Pancreas (tissue), 10 donors: ENCODE measurements at regions not wholly inside any gene's neighbourhood (a gene's known extent, or its start where the extent isn't known, plus 50 kb on each side); places are given as distances from the start of the nearest gene placed in this dataset.

ENCODE experiments used
- ATAC-seq, 4 donors: fragments of 200-7000 bp; cut with Tn5 transposase; one replicate each; pipeline versions ENCODE4 v1.8.0 to v1.9.1; 2020; ENCODE audit warnings: mild to moderate bottlenecking in 4 of 4, moderate library complexity in 4 of 4
- DNase-seq, 6 donors: peaks; one replicate each; pipeline ENCODE4 v3.0.0-alpha.2; 2020
- FAIRE-seq: peaks from 2 replicates; lab custom pipeline; 2012; peaks lifted over from hg19 to GRCh38; lab: Jason Lieb, UNC
- H3K27ac ChIP-seq, 4 donors: fragments of 200-600 bp; sonication (generic); 1 replicate in 3 of 4; 2 replicates in 1 of 4; pipeline versions ENCODE4 v1.5.0 to v1.8.0; 2020
- H3K27me3 ChIP-seq, 4 donors: fragments of 200-600 bp; one replicate each; pipeline ENCODE4 v1.8.0; 2021
- H3K36me3 ChIP-seq, 3 donors: fragments of 200-600 bp; sonication (generic) in 1 of 3; one replicate each; pipeline versions ENCODE4 v1.5.0 to v1.8.0; 2020 to 2021
- H3K4me1 ChIP-seq, 3 donors: fragments of 200-600 bp; one replicate each; pipeline ENCODE4 v1.8.0; 2021
- H3K4me3 ChIP-seq, 4 donors: fragments of 200-600 bp; sonication (generic) in 2 of 4; one replicate each; pipeline versions ENCODE4 v1.5.0 to v1.8.0; 2020 to 2021
- H3K9me3 ChIP-seq, 4 donors: fragments of 200-600 bp; one replicate each; pipeline ENCODE4 v1.8.0; 2021
- WGBS, 2 donors: extraction: QIAGEN DNeasy Blood & Tissue Kit; methylation state at CpG; one replicate each; pipeline ENCODE4 v1.1.7; 2013; 5-methylcytosine and 5-hydroxymethylcytosine counted together
- intact Hi-C, 3 donors: fragments of 100-400 bp; cut with DNase I; formaldehyde crosslinking; loops; one replicate each; pipeline versions ENCODE4 v1.11.1 to v1.14.2; 2022
- TF ChIP-seq, protein P1 (sequence below), 4 donors: fragments of 200-600 bp; sonication (generic) in 3 of 4; IDR thresholded peaks; one replicate each; pipeline versions ENCODE4 v1.5.0 to v1.8.0; 2021; ENCODE audit warnings: antibody characterized with exemption in 4 of 4
- donor health status: healthy with polysubstance abuse.
- donor health status: DM: no; HTN: no; CAD: no; lungs with moderate emphysema.
- donor health status: DM: no; HTN: no; CAD: no.
- donor health status: control.
- donor health status: control.
- donor health status: Bipolar disorder and iron deficiency.
- donor health status: DM: yes; HTN: yes; CAD: no.
- donor health status: DM: no; HTN: no; CAD: no.
- donor health status: DM: no; HTN: no; CAD: no.
- donor health status: DM: yes; HTN: yes; CAD: no.

DNA sequence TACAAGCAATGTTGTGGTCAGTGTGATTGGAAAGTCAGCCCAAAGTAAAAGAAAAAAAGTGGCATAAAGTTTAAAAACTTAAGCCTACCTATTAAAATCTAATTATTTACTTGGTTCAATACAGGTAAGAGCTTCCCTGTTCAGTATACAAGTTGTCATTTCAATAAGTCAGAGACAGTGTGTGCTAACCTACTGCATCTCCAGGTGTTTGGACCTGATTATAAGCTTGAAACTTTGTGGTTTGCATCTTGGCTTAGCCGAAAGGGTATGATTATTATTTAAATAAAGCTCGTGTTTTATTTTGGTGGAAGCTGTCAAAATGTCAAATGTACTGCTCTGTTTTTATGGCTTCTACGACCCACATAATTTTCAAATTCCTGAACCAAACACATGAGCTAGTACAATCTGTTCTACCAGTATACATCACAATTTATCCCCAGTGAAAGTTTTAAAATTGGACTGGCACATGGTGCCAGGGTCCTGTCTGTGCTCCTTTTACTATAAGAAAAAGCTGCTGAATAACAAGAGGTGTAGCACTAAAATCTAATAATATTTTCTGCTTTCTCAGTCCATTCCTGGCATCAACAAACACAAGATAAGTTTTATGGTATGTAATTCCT, 103.9 kb upstream of the ANO3 start:
- Histone ChIP-seq H3K27ac (no peak overlapping the region), H3K36me3 (no peaks in the 10 kb centered on the region), H3K4me3 (no peak overlapping the region), H3K4me1 (no peaks in the 10 kb centered on the region), H3K27me3 (no peaks in the 10 kb centered on the region), H3K9me3 (no peaks in the 10 kb centered on the region)
- WGBS, 2 donors, result 3 to 24% methylated on average over 3 of the region's 3 CpGs
- ATAC-seq, result no peak
- intact Hi-C loops, result loop anchor here in 1 of 3 donors (5.0 kb wide), 1 partner anchor 246 kb away; no protein-coding TSS in a partner anchor
- DNase-seq, result no peak
- FAIRE-seq, result no peak
- TF ChIP-seq, protein P1, sequence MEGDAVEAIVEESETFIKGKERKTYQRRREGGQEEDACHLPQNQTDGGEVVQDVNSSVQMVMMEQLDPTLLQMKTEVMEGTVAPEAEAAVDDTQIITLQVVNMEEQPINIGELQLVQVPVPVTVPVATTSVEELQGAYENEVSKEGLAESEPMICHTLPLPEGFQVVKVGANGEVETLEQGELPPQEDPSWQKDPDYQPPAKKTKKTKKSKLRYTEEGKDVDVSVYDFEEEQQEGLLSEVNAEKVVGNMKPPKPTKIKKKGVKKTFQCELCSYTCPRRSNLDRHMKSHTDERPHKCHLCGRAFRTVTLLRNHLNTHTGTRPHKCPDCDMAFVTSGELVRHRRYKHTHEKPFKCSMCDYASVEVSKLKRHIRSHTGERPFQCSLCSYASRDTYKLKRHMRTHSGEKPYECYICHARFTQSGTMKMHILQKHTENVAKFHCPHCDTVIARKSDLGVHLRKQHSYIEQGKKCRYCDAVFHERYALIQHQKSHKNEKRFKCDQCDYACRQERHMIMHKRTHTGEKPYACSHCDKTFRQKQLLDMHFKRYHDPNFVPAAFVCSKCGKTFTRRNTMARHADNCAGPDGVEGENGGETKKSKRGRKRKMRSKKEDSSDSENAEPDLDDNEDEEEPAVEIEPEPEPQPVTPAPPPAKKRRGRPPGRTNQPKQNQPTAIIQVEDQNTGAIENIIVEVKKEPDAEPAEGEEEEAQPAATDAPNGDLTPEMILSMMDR (IDR thresholded peaks at IDR 0.05), result no peak

DNA sequence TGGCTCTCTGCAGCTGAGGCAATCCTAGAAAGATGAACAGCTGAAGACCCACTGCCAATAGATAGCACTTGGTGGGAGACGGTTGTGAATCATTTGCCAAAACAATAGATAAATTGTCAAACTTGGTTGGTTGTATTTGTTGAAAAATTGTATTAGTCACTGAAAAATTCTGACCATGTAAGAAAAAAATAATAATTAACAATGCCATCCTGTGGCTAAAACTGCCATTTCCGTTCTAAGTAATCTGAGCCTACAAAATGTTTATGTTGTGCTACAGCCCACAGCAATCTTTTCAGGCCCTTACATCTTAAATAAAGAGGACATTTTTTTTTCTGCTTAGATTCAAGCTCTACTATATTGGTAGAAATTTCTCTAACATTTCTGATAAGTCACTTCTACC, 103.2 kb upstream of the ANO3 start:
- Histone ChIP-seq H3K4me1 (no peaks in the 10 kb centered on the region), H3K27me3 (no peaks in the 10 kb centered on the region), H3K36me3 (no peaks in the 10 kb centered on the region), H3K9me3 (no peaks in the 10 kb centered on the region), H3K4me3 (no peak overlapping the region), H3K27ac (no peak overlapping the region)
- intact Hi-C loops, result loop anchor here in 1 of 3 donors (5.0 kb wide), 1 partner anchor 246 kb away; no protein-coding TSS in a partner anchor
- TF ChIP-seq, protein P1 (IDR thresholded peaks at IDR 0.05), result no peak
- no peak for FAIRE-seq
- no peak for ATAC-seq
- 41% methylated on average over 2 of the region's 2 CpGs for WGBS, 2 donors
- no peak for DNase-seq

GRCh38 chr11:26229257-26229656, 102.7 kb upstream of the ANO3 start:
- WGBS, 2 donors, result 47 to 59% methylated on average over 3 of the region's 3 CpGs
- H3K4me3 ChIP-seq, result no peak overlapping the region
- H3K36me3 ChIP-seq, result no peaks in the 10 kb centered on the region
- no peaks in the 10 kb centered on the region for H3K27me3 ChIP-seq
- TF ChIP-seq, protein P1 (IDR thresholded peaks at IDR 0.05), result no peak
- ATAC-seq, result no peak
- FAIRE-seq, result no peak
- no peaks in the 10 kb centered on the region for H3K4me1 ChIP-seq
- no peak overlapping the region for H3K27ac ChIP-seq
- H3K9me3 ChIP-seq, result no peaks in the 10 kb centered on the region
- intact Hi-C loops, result loop anchor here in 1 of 3 donors (5.0 kb wide), 1 partner anchor 247 kb away; no protein-coding TSS in a partner anchor
- no peak for DNase-seq

DNA sequence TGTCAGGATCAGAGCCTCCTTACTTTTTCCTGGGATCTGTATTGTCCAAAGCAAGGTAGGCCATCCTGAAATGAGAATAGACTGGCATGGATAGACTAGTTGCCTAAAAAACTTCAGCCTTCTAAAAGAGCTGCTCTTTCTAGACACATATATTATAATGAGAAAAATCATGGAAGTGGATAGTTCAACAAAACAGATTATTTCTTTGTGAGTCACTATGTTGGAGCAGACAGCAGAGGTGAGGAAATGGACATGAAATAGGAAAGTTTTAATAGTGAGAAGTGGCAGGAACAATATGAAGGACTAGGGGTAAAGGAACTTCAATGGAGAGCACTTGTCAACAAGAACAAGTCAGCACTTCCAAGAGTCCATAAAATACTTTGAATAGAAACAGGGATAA, 101.9 kb upstream of the ANO3 start:
- Histone ChIP-seq H3K27me3 (no peaks in the 10 kb centered on the region), H3K36me3 (no peaks in the 10 kb centered on the region), H3K4me3 (no peak overlapping the region), H3K9me3 (no peaks in the 10 kb centered on the region), H3K4me1 (no peaks in the 10 kb centered on the region), H3K27ac (no peak overlapping the region)
- TF ChIP-seq, protein P1 (IDR thresholded peaks at IDR 0.05), result no peak
- DNase-seq, result no peak
- intact Hi-C loops, result loop anchor here in 1 of 3 donors (5.0 kb wide), 1 partner anchor 248 kb away; no protein-coding TSS in a partner anchor
- ATAC-seq, result no peak
- FAIRE-seq, result no peak

DNA sequence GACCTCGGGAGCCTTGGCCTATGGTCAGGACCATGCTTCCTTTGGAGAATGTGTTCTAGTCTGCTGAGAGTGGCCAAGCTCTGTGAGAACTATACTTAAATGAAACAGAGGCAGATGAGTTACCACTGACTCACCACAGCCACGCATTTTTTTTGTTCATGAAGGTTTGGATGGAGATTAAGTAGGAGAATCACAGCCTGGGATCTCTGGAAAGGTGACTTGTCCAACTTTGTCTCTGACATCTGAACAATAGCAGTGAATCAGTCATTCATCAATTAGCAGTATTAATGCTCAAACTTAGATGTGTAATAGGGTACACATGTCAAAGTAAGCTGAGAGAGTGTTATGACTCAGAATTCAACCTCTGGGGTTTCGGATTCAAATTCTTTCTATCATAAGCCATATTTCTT, 100.7 kb upstream of the ANO3 start:
- Histone ChIP-seq H3K4me3 (no peak overlapping the region), H3K4me1 (no peaks in the 10 kb centered on the region), H3K9me3 (no peaks in the 10 kb centered on the region), H3K36me3 (no peaks in the 10 kb centered on the region), H3K27me3 (no peaks in the 10 kb centered on the region), H3K27ac (no peak overlapping the region)
- 17 to 56% methylated on average over 3 of the region's 3 CpGs for WGBS, 2 donors
- TF ChIP-seq, protein P1 (IDR thresholded peaks at IDR 0.05), result no peak
- peak in 1 of 4 donors; percentile 26 for ATAC-seq
- intact Hi-C loops, result no loop called here
- no peak for FAIRE-seq
- no peak for DNase-seq
